GM18868 (cell line): ENCODE measurements at regions not wholly inside any gene's neighbourhood (a gene's known extent, or its start where the extent isn't known, plus 50 kb on each side); places are given as distances from the start of the nearest gene placed in this dataset.

Source experiments
- ATAC-seq: cut with Tn5 transposase; IDR thresholded peaks from one replicate; pipeline ENCODE4 v1.9.1; 2021; ENCODE audit warnings: mild to moderate bottlenecking, moderate library complexity; ENCODE audit not compliant: unreplicated experiment

GRCh38 chr2:15763822-15764682, 172.4 kb downstream of the DDX1 start:
- ATAC-seq, result no peak

DNA sequence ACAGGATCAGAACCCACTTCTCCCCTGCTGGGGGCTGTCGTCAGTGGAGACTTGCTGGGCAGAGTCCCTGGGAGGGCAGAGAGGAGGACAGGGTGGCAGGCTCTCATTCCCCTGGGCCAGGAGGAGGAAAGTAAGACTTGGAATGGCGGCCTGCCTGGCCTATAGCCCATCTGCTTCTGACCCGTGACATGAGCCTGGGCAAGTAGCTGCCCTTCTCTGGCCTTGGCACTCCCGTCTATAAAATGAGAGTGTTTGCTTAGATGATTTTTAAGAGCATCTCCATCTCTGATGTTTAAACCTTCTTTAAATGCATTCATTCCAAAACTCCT, 173.0 kb downstream of the DDX1 start:
- ATAC-seq, result no peak

- no peak for ATAC-seq
Observed at GRCh38 chr2:15765211-15765610, 173.5 kb downstream of the DDX1 start.

DNA sequence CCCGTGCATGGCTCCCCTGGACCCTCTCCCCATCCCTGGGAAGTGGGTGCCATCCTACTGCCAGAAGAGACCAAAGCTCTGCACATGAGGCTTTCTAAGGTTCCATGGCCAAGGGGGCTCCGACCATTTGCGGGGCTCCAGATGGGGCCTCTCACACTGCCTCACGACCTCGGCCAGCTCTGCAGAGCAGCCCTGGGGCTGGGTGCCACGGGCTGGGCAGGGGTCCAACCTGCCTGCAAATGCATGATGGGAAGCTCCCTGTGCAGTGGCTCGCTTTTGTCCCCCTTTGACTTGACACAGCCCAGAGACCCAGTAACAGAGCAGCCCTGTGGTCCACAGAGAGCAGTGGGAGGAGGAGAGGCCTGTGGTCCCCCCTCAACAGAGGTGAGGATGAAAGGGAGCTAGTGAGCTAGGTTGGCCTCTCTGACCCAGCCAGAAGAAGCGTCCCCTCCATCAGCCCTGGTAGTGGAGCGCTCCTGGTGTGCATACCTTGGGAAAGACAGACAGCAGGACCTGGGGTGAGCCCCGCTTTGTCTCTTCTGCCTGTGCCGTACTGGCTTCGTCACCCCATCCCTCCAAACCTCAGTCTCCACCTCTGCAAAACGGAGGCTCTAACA, 174.1 kb downstream of the DDX1 start:
- ATAC-seq, result no peak

GRCh38 chr2:15766303-15766861, 174.0 kb upstream of the MYCN start:
- ATAC-seq, result no peak

GRCh38 chr2:15766911-15767597, 173.3 kb upstream of the MYCN start:
- no peak for ATAC-seq

DNA sequence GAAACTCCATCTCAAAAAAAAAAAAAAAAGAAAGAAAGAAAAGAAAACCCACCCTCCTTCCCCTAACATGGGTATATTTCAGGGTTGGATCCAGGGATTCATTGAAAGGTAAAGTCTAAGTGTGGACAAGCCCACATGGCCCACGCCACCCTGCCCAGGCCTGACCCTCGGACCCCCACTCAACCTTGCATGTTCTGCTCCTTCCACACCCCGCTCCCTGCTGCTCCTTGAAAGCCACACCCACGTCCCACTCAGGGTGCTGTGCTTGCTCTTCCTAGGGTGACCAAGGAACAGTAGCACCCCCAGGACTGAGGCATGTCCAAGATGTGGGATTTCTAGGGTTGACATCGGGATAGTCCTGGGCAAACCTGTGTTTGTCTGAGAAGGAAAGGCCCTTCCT, 172.7 kb upstream of the MYCN start:
- no peak for ATAC-seq

DNA sequence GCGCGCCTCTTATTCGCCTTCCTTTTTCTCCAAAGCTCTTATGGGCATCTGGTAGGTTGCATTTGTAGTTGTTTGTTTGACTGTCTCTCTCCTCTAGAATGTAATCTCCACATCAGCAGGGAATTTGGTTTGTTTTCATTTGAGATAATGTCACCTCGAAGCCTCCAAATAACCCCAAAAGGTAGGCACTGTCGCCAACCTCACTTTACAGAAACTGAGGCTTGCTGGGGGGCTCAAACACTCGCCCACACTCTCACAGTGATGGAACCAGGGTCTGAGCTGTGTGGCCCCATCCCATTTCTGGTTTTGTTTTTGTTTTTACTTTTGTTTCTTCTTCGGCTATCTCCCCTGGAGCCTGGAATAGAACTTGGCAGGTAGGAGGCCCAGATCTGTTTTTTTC, 172.2 kb upstream of the MYCN start:
- ATAC-seq, result no peak

DNA sequence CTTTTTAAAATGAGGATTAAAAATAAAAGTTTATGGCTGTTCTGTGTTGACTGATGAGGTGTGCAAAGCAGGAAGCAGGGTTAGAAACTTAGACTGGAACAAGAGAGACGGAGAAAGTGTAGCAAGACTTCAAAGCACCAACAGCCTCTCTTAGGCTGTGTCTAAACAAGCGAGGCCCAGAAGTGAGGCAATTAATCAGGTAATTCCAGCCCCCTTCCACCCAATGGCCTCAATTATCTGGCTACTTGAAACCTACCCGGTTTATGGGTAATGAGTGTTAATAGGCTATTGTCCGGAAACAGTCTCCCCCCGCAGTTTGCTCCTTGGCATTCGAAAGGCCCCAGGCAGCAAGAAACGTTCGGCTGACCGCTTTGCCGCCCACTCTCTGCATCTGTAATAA, 171.7 kb upstream of the MYCN start:
- ATAC-seq, result no peak

DNA sequence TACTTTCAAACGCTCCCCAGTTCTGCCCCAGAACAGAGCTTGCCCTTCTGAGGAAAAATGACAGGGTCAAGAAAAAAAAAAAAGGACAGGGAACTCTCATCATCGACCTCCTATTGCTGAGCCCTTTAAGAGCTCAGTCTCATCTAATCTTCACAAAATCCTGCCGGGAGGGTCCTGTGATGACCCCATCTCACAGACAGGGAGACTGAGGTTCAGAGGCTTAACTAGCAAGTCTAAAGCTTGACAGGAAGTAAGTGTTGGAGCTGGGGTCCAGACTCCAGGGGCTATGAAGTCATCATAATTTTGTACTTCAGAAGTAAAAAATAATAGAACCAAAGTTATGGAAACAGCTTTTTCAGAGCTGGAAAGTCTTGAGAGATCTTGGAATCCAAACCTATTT, 171.1 kb upstream of the MYCN start:
- no peak for ATAC-seq

DNA sequence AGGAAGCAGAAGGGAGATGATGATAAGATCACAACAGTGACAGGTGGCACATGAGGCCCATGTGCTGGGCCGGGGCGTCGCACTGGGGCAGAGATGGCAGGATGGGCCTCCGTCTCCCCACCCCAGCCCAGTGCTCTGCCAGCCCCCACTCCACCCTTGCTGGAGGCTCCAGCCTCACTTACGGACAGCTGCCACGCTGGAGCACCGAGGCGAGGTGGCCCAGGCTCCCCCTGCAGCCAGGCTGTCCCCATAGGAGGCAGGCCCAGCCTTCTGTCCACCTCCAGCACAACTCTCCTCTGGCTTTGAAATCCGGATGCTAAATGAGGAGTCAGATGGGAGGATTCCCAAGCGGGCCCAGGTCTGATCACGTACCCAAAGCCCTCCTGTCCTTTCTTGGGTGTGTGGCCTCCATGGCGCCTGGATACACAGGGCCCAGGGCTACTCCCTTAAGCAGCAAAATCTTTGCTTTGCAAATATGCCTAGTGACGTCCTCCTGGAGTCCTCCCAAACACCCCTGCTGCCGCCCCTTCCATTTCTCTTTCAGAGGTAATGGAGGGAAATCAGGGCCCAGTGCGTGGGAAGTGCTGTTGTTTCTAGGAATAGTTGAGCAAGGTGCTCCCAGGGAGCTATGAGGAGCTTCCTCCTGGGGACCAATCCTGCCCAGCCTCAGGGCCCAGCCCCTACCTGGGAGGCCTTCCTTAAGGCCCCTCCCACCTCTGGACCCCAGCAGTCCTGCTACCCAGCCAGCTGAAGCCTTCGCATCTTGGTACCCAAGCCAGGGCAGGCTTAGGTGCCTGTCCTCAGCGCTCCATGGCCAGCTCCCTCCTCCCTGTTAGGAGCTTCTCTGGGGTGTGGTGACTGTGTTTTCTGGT, 170.4 kb upstream of the MYCN start:
- ATAC-seq, result no peak

GRCh38 chr2:15770606-15771005, 169.7 kb upstream of the MYCN start:
- no peak for ATAC-seq

- ATAC-seq, result no peak
Observed at GRCh38 chr2:15771124-15771523, 169.2 kb upstream of the MYCN start.

GRCh38 chr2:15772086-15772595, 168.2 kb upstream of the MYCN start:
- no peak for ATAC-seq

DNA sequence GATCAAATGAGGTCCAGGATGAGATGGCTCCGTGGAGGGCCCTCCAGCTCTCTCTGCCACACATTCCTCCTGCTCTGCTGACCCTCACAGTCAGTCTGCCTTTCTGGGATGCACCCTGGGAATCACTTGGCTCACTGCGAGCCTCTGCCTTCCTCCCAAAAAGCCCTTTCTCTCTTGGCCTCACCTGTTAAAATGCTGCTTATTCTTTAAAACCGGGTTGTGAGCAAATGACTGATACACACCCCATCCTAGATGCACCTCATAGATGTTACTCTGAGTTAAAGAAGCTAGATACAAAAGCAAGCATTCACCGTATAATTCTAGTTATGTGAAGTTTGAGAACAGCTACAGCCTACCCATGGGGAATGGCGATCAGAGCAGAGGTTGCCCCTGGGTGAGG, 167.7 kb upstream of the MYCN start:
- ATAC-seq, result no peak

- no peak for ATAC-seq
Observed at GRCh38 chr2:15773204-15773603, 167.1 kb upstream of the MYCN start.

- no peak for ATAC-seq
Observed at GRCh38 chr2:15773846-15774245, 166.5 kb upstream of the MYCN start.

- ATAC-seq, result no peak
Observed at GRCh38 chr2:15775753-15776628, 164.4 kb upstream of the MYCN start.

- no peak for ATAC-seq
Observed at GRCh38 chr2:15776629-15776919, 163.8 kb upstream of the MYCN start.
